K562 (cell line): ENCODE measurements at regions not wholly inside any gene's neighbourhood (a gene's known extent, or its start where the extent isn't known, plus 50 kb on each side); places are given as distances from the start of the nearest gene placed in this dataset.

Experiments
- ATAC-seq: fragments of 200-7000 bp; cut with Tn5 transposase; 3 replicates; pipeline ENCODE4 v1.9.1; 2020; ENCODE audit warnings: moderate library complexity
- BruUV-seq: library from RNA; stranded (reverse); fragments of 400-500 nt; replicated peaks from 2 replicates; lab custom pipeline; 2021; lab: Mats Ljungman, UMichigan
- CTCF ChIA-PET: fragments of 300-600 bp; formaldehyde crosslinking; extraction: SDS; loops from one replicate; lab custom pipeline; 2021; ENCODE audit warnings: low intra/inter-chr PET ratio; lab: Yijun Ruan, JAX
- POLR2A ChIA-PET: fragments of 300-600, 350-650 bp; sonication (Branson Sonifier 250); formaldehyde crosslinking; extraction: SDS; loops from one replicate; lab custom pipeline; 2021; ENCODE audit warnings: antibody characterized with exemption, inconsistent platforms; lab: Yijun Ruan, JAX
- DNase-seq, 4 experiments: peaks; one replicate each; pipeline versions ENCODE4 v3.0.0 to v3.0.0-alpha.2; 2011 to 2018; ENCODE audit warnings: low spot score in 3 of 4, mixed read lengths in 3 of 4; ENCODE audit errors: extremely low read depth in 1 of 4
- FAIRE-seq: peaks from 2 replicates; lab custom pipeline; 2011; peaks lifted over from hg19 to GRCh38; lab: Jason Lieb, UNC
- H2AFZ ChIP-seq: 2 replicates; pipeline ENCODE4 v1.6.0; 2011; ENCODE audit warnings: low read depth, low read length, control low read depth, inconsistent platforms
- H3K27ac ChIP-seq: fragments of 200-600 bp; 3 replicates; pipeline ENCODE4 v1.8.0; 2011; ENCODE audit warnings: low read depth, mild to moderate bottlenecking, control low read depth, inconsistent platforms, low read length, moderate library complexity, mixed read lengths; ENCODE audit errors: extremely low read depth
- H3K27me3 ChIP-seq, 2 experiments: fragments of 300-600 bp in 1 of 2; 2 replicates in 1 of 2; 3 replicates in 1 of 2; pipeline versions ENCODE4 v1.6.0 to v1.8.0; 2011; ENCODE audit warnings: inconsistent platforms in 2 of 2, low read length in 2 of 2, mild to moderate bottlenecking in 1 of 2, mixed read lengths in 1 of 2, moderate library complexity in 1 of 2; ENCODE audit not compliant: control insufficient read depth in 2 of 2, insufficient read depth in 2 of 2
- H3K36me3 ChIP-seq: fragments of 300-600 bp; 3 replicates; pipeline ENCODE4 v1.8.0; 2011; ENCODE audit warnings: mild to moderate bottlenecking, low read length, inconsistent platforms; ENCODE audit not compliant: control insufficient read depth, insufficient read depth
- H3K4me1 ChIP-seq, 2 experiments: fragments of 200-600 bp in 1 of 2; replicated peaks in 1 of 2; 2 replicates in 1 of 2; 3 replicates in 1 of 2; pipeline versions ENCODE4 v1.5.1 to v1.8.0; 2011; ENCODE audit warnings: inconsistent platforms in 2 of 2, low read length in 2 of 2, mild to moderate bottlenecking in 1 of 2, mixed read lengths in 1 of 2, moderate library complexity in 1 of 2; ENCODE audit not compliant: control insufficient read depth in 2 of 2, insufficient read depth in 2 of 2
- H3K4me2 ChIP-seq: 2 replicates; pipeline ENCODE4 v1.6.1; 2011; ENCODE audit warnings: low read length, control low read depth, inconsistent platforms, mixed read lengths; ENCODE audit not compliant: insufficient read depth
- H3K4me3 ChIP-seq: fragments of 200-600 bp; sonication (generic), shearing (Covaris generic); 2 replicates; pipeline ENCODE4 v1.5.1; 2016; ENCODE audit warnings: control low read depth, inconsistent platforms
- H3K79me2 ChIP-seq: fragments of 200-600 bp; 3 replicates; pipeline ENCODE4 v1.8.0; 2011; ENCODE audit warnings: low read length, inconsistent platforms; ENCODE audit not compliant: control insufficient read depth, insufficient read depth
- H3K9ac ChIP-seq, 2 experiments: 2 replicates each; pipeline versions ENCODE4 v1.6.0 to v1.6.1; 2011; ENCODE audit warnings: low read depth in 2 of 2, low read length in 2 of 2, control low read depth in 1 of 2, inconsistent platforms in 1 of 2, mild to moderate bottlenecking in 1 of 2, mixed read lengths in 1 of 2; ENCODE audit not compliant: insufficient read depth in 1 of 2
- H3K9me1 ChIP-seq: one replicate; pipeline ENCODE4 v1.6.0; 2011; ENCODE audit warnings: inconsistent platforms, mild to moderate bottlenecking, low read length, moderate library complexity; ENCODE audit not compliant: control insufficient read depth, insufficient read depth
- H3K9me3 ChIP-seq: replicated peaks from 2 replicates; pipeline ENCODE4 v1.5.1; 2011; ENCODE audit warnings: low read depth, low read length, inconsistent platforms; ENCODE audit not compliant: control insufficient read depth, insufficient read depth
- H4K20me1 ChIP-seq: replicated peaks from 2 replicates; pipeline ENCODE4 v1.6.1; 2011; ENCODE audit warnings: low read length, inconsistent platforms, mixed read lengths; ENCODE audit not compliant: control insufficient read depth, insufficient read depth
- CGGBP1 ChIP-seq: fragments of 250-450 bp; sonication (Bioruptor Pico); IDR thresholded peaks from 2 replicates; pipeline ENCODE4 v1.9.0; 2021; ENCODE audit warnings: mild to moderate bottlenecking
- EZH2 ChIP-seq: IDR thresholded peaks from 2 replicates; pipeline ENCODE4 v1.6.1; 2012; ENCODE audit warnings: low read depth, mild to moderate bottlenecking, inconsistent platforms, low read length, borderline replicate concordance
- KDM4B ChIP-seq, 2 experiments: fragments of 450-650 bp in 1 of 2; sonication (generic) in 1 of 2; IDR thresholded peaks; 2 replicates each; pipeline ENCODE4 v1.6.1; 2016 to 2017; ENCODE audit warnings: borderline replicate concordance in 2 of 2, antibody characterized with exemption in 1 of 2, low read depth in 1 of 2, mild to moderate bottlenecking in 1 of 2
- MAX ChIP-seq: sonication (generic); formaldehyde crosslinking; IDR thresholded peaks from 2 replicates; pipeline ENCODE4 v1.9.0; 2022; ENCODE audit warnings: mild to moderate bottlenecking, missing genetic modification reagents
- MBD1 ChIP-seq: fragments of 250-450 bp; sonication (Bioruptor Pico); IDR thresholded peaks from 2 replicates; pipeline ENCODE4 v1.8.0; 2022; ENCODE audit warnings: inconsistent platforms
- NR2C1 ChIP-seq, 2 experiments: fragments of 450-650 bp; IDR thresholded peaks; 2 replicates each; pipeline ENCODE4 v1.6.1; 2017; ENCODE audit warnings: mild to moderate bottlenecking in 2 of 2, antibody characterized with exemption in 1 of 2, inconsistent platforms in 1 of 2, missing compliant biosample characterization in 1 of 2, missing genetic modification characterization in 1 of 2
- RAD21 ChIP-seq, 2 experiments: fragments of 250-450 bp in 1 of 2; fragments of 450-650 bp in 1 of 2; sonication (Bioruptor Pico) in 1 of 2; formaldehyde crosslinking in 1 of 2; IDR thresholded peaks in 1 of 2; conservative IDR thresholded peaks in 1 of 2; 2 replicates each; pipeline versions ENCODE4 v1.4.0 to v1.8.0; 2020 to 2022; ENCODE audit warnings: mild to moderate bottlenecking in 2 of 2, moderate library complexity in 1 of 2
- TAF1 ChIP-seq: IDR thresholded peaks from 2 replicates; pipeline ENCODE4 v1.6.1; 2011; ENCODE audit warnings: mild to moderate bottlenecking, low read length, moderate library complexity; ENCODE audit not compliant: insufficient read depth, control insufficient read depth, severe bottlenecking; ENCODE audit errors: extremely low read depth
- TAF9B ChIP-seq: fragments of 450-650 bp; IDR thresholded peaks from 2 replicates; pipeline ENCODE4 v1.6.1; 2018; ENCODE audit warnings: mild to moderate bottlenecking; ENCODE audit not compliant: partially characterized antibody
- TEAD2 ChIP-seq: fragments of 450-650 bp; IDR thresholded peaks from 2 replicates; pipeline ENCODE4 v1.6.1; 2016; ENCODE audit warnings: missing genetic modification characterization, control low read depth, missing compliant biosample characterization
- ZBTB1 ChIP-seq: sonication (generic); formaldehyde crosslinking; IDR thresholded peaks from 2 replicates; pipeline ENCODE4 v1.8.1; 2023; ENCODE audit warnings: missing genetic modification reagents, low read depth, mild to moderate bottlenecking, borderline replicate concordance
- ZBTB12 ChIP-seq: fragments of 250-450 bp; sonication (Bioruptor Pico); IDR thresholded peaks from 2 replicates; pipeline ENCODE4 v1.4.0; 2020
- ZNF668 ChIP-seq: fragments of 250-450 bp; sonication (Bioruptor Pico); IDR thresholded peaks from 2 replicates; pipeline ENCODE4 v1.8.0; 2022; ENCODE audit warnings: mild to moderate bottlenecking, inconsistent platforms
- ZZZ3 ChIP-seq: fragments of 450-650 bp; IDR thresholded peaks from 2 replicates; pipeline ENCODE4 v1.6.1; 2016; ENCODE audit warnings: antibody characterized with exemption, mild to moderate bottlenecking, moderate library complexity
- WGBS: fragments of 100-300 bp; shearing (Covaris generic); methylation state at CpG from one replicate; pipeline ENCODE4 v1.1.6; 2016; ENCODE audit warnings: low coverage, mixed read lengths; ENCODE audit not compliant: insufficient coverage; ENCODE audit errors: missing lambda C conversion rate; 5-methylcytosine and 5-hydroxymethylcytosine counted together
- in situ Hi-C: fragments of 300-500 bp; cut with MboI; formaldehyde crosslinking; loops from 4 replicates; pipeline ENCODE4 v1.15.0; 2018; ENCODE audit warnings: inconsistent platforms, mixed read lengths
- intact Hi-C: fragments of 100-400 bp; cut with micrococcal nuclease; formaldehyde crosslinking; loops from 2 replicates; pipeline ENCODE4 v1.14.2; 2022
- TF ChIP-seq, protein P1 (sequence below): fragments of 450-650 bp; IDR thresholded peaks from 2 replicates; pipeline ENCODE4 v1.6.1; 2017; ENCODE audit warnings: antibody characterized with exemption
- TF ChIP-seq, protein P2 (sequence below): fragments of 250-450 bp; sonication (Bioruptor Pico); IDR thresholded peaks from 2 replicates; pipeline ENCODE4 v1.4.0; 2020; ENCODE audit warnings: mild to moderate bottlenecking

DNA sequence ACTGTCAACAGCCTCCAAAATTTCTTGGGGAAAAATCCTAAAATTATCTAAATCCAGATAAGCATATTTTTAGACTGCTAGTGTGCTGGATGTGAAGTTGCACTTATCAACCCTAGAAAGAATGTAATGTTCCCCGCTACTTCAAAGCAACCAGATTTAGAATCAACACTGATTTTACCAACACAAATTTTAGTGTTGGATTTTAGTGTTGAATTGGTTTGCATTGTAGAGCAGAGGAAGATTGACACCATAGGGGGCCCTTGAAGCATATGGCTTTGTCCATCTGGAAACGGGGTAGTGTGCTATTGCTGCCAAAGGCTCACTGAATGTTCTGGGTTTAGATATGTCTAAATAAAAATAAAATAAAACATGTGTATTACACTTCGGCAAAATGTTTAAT, 126.3 kb upstream of the EMCN start:
- 2% methylated on average over 3 of the region's 3 CpGs for WGBS
- TF ChIP-seq TEAD2 (no peak), MAX (CRISPR knock-in tag) (no peak), ZNF668 (CRISPR knock-in tag) (no peak), ZZZ3 (no peak), MBD1 (no peak), NR2C1 (IDR thresholded peaks at IDR 0.05) (no peak), NR2C1 (tag; IDR thresholded peaks at IDR 0.05) (no peak), EZH2 (no peak), RAD21 (CRISPR knock-in tag; conservative IDR thresholded peaks at IDR 0.05 in 1 of 2, IDR thresholded peaks at IDR 0.05 in 1 of 2) (no peak), ZBTB1 (no peak), CGGBP1 (CRISPR knock-in tag) (no peak), TAF1 (no peak), ZBTB12 (no peak), TAF9B (no peak), KDM4B (IDR thresholded peaks at IDR 0.05; ENCODE audit: borderline replicate concordance in 2 of 2, low read depth in 1 of 2) (no peak)
- TF ChIP-seq, protein P1, sequence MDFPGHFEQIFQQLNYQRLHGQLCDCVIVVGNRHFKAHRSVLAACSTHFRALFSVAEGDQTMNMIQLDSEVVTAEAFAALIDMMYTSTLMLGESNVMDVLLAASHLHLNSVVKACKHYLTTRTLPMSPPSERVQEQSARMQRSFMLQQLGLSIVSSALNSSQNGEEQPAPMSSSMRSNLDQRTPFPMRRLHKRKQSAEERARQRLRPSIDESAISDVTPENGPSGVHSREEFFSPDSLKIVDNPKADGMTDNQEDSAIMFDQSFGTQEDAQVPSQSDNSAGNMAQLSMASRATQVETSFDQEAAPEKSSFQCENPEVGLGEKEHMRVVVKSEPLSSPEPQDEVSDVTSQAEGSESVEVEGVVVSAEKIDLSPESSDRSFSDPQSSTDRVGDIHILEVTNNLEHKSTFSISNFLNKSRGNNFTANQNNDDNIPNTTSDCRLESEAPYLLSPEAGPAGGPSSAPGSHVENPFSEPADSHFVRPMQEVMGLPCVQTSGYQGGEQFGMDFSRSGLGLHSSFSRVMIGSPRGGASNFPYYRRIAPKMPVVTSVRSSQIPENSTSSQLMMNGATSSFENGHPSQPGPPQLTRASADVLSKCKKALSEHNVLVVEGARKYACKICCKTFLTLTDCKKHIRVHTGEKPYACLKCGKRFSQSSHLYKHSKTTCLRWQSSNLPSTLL: no peak
- TF ChIP-seq, protein P2, sequence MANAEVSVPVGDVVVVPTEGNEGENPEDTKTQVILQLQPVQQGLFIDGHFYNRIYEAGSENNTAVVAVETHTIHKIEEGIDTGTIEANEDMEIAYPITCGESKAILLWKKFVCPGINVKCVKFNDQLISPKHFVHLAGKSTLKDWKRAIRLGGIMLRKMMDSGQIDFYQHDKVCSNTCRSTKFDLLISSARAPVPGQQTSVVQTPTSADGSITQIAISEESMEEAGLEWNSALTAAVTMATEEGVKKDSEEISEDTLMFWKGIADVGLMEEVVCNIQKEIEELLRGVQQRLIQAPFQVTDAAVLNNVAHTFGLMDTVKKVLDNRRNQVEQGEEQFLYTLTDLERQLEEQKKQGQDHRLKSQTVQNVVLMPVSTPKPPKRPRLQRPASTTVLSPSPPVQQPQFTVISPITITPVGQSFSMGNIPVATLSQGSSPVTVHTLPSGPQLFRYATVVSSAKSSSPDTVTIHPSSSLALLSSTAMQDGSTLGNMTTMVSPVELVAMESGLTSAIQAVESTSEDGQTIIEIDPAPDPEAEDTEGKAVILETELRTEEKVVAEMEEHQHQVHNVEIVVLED (CRISPR knock-in tag): no peak

More for the DNA sequence above, 126.3 kb upstream of the EMCN start:
- Histone ChIP-seq H3K79me2 (no peaks in the 10 kb centered on the region), H3K9me3 (no peaks in the 10 kb centered on the region), H4K20me1 (no peaks in the 10 kb centered on the region), H3K4me2 (no peak overlapping the region), H3K4me3 (no peak overlapping the region), H3K4me1 (no peaks in the 10 kb centered on the region), H2AFZ (no peak overlapping the region), H3K27me3 (no peaks in the 10 kb centered on the region), H3K36me3 (no peaks in the 10 kb centered on the region), H3K27ac (no peak overlapping the region), H3K9me1 (no peaks in the 10 kb centered on the region), H3K9ac (no peak overlapping the region)
- ChIA-PET CTCF (no interaction called here), POLR2A (no interaction called here)
- no peak for DNase-seq
- in situ Hi-C loops: no loop called here
- no peak for FAIRE-seq
- intact Hi-C loops: no loop called here
- no TSS peak for BruUV-seq
- no peak for ATAC-seq
